ENCODE measurements at regions not wholly inside any gene's neighbourhood (a gene's known extent, or its start where the extent isn't known, plus 50 kb on each side); places are given as distances from the start of the nearest gene placed in this dataset.

GRCh38 chr18:77750006-77750405 lies 500.4 kb downstream of the GALR1 start:
- TF ChIP-seq CTCF (optimal IDR thresholded peaks at IDR 0.05 in 1 of 3, IDR thresholded peaks at IDR 0.05 in 1 of 3, conservative IDR thresholded peaks at IDR 0.05 in 1 of 3; ENCODE audit: extremely low read depth in 1 of 3, insufficient read depth in 2 of 3, low read length in 3 of 3) (no peak), EZH2 (IDR thresholded peaks at IDR 0.05; ENCODE audit: low read length) (no peak)

Measured in keratinocyte (primary cell).